ENCODE measurements at regions not wholly inside any gene's neighbourhood (a gene's known extent, or its start where the extent isn't known, plus 50 kb on each side); places are given as distances from the start of the nearest gene placed in this dataset.

DNA sequence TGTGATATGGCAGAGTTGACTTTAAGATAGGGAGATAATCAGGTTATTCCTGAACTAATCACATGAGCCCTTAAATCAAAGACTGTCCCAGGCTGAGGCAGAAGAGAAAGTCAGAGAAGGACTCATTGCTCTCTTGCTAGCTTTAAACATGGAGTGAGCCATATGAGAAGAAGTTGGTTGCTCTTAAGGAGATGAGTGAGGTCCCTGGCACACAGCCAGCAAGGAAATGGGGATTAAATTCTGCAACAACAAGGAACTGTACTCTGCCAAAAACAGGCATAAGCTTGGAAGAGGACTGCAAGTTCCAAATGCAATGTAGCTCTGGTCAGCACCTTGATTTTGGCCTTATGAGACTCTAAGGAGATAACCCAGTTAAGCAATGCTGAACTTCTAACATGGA lies 457.0 kb downstream of the PLOD2 start:
- TF ChIP-seq, protein P1, sequence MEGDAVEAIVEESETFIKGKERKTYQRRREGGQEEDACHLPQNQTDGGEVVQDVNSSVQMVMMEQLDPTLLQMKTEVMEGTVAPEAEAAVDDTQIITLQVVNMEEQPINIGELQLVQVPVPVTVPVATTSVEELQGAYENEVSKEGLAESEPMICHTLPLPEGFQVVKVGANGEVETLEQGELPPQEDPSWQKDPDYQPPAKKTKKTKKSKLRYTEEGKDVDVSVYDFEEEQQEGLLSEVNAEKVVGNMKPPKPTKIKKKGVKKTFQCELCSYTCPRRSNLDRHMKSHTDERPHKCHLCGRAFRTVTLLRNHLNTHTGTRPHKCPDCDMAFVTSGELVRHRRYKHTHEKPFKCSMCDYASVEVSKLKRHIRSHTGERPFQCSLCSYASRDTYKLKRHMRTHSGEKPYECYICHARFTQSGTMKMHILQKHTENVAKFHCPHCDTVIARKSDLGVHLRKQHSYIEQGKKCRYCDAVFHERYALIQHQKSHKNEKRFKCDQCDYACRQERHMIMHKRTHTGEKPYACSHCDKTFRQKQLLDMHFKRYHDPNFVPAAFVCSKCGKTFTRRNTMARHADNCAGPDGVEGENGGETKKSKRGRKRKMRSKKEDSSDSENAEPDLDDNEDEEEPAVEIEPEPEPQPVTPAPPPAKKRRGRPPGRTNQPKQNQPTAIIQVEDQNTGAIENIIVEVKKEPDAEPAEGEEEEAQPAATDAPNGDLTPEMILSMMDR (IDR thresholded peaks at IDR 0.05), result no peak
- TF ChIP-seq POLR2A (IDR thresholded peaks at IDR 0.05) (no peak), POLR2AphosphoS5 (IDR thresholded peaks at IDR 0.05) (no peak)
